Suprapubic skin (tissue), 4 donors: ENCODE measurements at regions not wholly inside any gene's neighbourhood (a gene's known extent, or its start where the extent isn't known, plus 50 kb on each side); places are given as distances from the start of the nearest gene placed in this dataset.

Source experiments
- EP300 ChIP-seq: sonication (generic); formaldehyde crosslinking; IDR thresholded peaks from one replicate; pipeline ENCODE4 v1.6.1; 2017; ENCODE audit warnings: antibody characterized with exemption
- POLR2AphosphoS5 ChIP-seq, 3 donors: sonication (generic); formaldehyde crosslinking; IDR thresholded peaks; one replicate each; pipeline ENCODE4 v1.6.1; 2017; ENCODE audit warnings: antibody characterized with exemption in 3 of 3
- TF ChIP-seq, protein P1 (sequence below), 2 donors: fragments of 200-600 bp in 1 of 2; fragments of 450-650 bp in 1 of 2; sonication (generic) in 1 of 2; IDR thresholded peaks; one replicate each; pipeline ENCODE4 v1.5.1; 2016 to 2019; ENCODE audit warnings: antibody characterized with exemption in 2 of 2, mild to moderate bottlenecking in 1 of 2, moderate library complexity in 1 of 2

- TF ChIP-seq EP300: no peak
- no peak for TF ChIP-seq POLR2AphosphoS5 (IDR thresholded peaks at IDR 0.05)
- TF ChIP-seq, protein P1, sequence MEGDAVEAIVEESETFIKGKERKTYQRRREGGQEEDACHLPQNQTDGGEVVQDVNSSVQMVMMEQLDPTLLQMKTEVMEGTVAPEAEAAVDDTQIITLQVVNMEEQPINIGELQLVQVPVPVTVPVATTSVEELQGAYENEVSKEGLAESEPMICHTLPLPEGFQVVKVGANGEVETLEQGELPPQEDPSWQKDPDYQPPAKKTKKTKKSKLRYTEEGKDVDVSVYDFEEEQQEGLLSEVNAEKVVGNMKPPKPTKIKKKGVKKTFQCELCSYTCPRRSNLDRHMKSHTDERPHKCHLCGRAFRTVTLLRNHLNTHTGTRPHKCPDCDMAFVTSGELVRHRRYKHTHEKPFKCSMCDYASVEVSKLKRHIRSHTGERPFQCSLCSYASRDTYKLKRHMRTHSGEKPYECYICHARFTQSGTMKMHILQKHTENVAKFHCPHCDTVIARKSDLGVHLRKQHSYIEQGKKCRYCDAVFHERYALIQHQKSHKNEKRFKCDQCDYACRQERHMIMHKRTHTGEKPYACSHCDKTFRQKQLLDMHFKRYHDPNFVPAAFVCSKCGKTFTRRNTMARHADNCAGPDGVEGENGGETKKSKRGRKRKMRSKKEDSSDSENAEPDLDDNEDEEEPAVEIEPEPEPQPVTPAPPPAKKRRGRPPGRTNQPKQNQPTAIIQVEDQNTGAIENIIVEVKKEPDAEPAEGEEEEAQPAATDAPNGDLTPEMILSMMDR (IDR thresholded peaks at IDR 0.05): no peak
These were observed 117.5 kb downstream of the ASCL4 start for GRCh38 chr12:107891967-107892366.
